Central memory CD4-positive, alpha-beta T cell (primary cell): ENCODE measurements at regions not wholly inside any gene's neighbourhood (a gene's known extent, or its start where the extent isn't known, plus 50 kb on each side); places are given as distances from the start of the nearest gene placed in this dataset.

ENCODE experiments used
- DNase-seq: peaks from one replicate; pipeline ENCODE4 v3.0.0; 2022

GRCh38 chr11:45067966-45068365, 78.5 kb upstream of the PRDM11 start:
- DNase-seq = no peak

- no peak for DNase-seq
These were observed 75.2 kb upstream of the PRDM11 start for GRCh38 chr11:45071232-45071631.

GRCh38 chr11:45073685-45074141, 72.7 kb upstream of the PRDM11 start:
- no peak for DNase-seq

GRCh38 chr11:45075519-45075918, 70.9 kb upstream of the PRDM11 start:
- no peak for DNase-seq

- no peak for DNase-seq
These were observed 70.5 kb upstream of the PRDM11 start for GRCh38 chr11:45075952-45076351.

- DNase-seq = no peak
These were observed 69.7 kb upstream of the PRDM11 start for GRCh38 chr11:45076761-45077160.

GRCh38 chr11:45078236-45079074, 68.0 kb upstream of the PRDM11 start:
- DNase-seq = no peak

- DNase-seq = no peak
These were observed 67.4 kb upstream of the PRDM11 start for GRCh38 chr11:45079075-45079444.

GRCh38 chr11:45079567-45079942, 66.9 kb upstream of the PRDM11 start:
- DNase-seq = no peak

- peak; percentile 61 for DNase-seq
These were observed 66.3 kb upstream of the PRDM11 start for GRCh38 chr11:45079943-45080719.

GRCh38 chr11:45082744-45083543, 63.5 kb upstream of the PRDM11 start:
- no peak for DNase-seq

GRCh38 chr11:45083544-45084087, 62.8 kb upstream of the PRDM11 start:
- no peak for DNase-seq

GRCh38 chr11:45085646-45086501, 60.6 kb upstream of the PRDM11 start:
- DNase-seq = no peak

- DNase-seq = no peak
These were observed 59.9 kb upstream of the PRDM11 start for GRCh38 chr11:45086526-45086925.

- no peak for DNase-seq
These were observed 59.1 kb upstream of the PRDM11 start for GRCh38 chr11:45087086-45087899.

- no peak for DNase-seq
These were observed 58.6 kb upstream of the PRDM11 start for GRCh38 chr11:45087900-45088160.

- DNase-seq = no peak
These were observed 57.2 kb upstream of the PRDM11 start for GRCh38 chr11:45089251-45089650.

GRCh38 chr11:45089676-45090499, 56.6 kb upstream of the PRDM11 start:
- DNase-seq = no peak

- DNase-seq = no peak
These were observed 55.8 kb upstream of the PRDM11 start for GRCh38 chr11:45090607-45091006.
